ENCODE measurements at regions not wholly inside any gene's neighbourhood (a gene's known extent, or its start where the extent isn't known, plus 50 kb on each side); places are given as distances from the start of the nearest gene placed in this dataset.
"Not testable (repeated sequence)": the region's sequence is repeated elsewhere in the genome, so short reads cannot be mapped to it uniquely, and the experiment has no call there.

- CTCF ChIA-PET: no interaction called here
- no peaks in the 10 kb centered on the region for H3K27me3 Mint-ChIP-seq (ENCODE audit: unreplicated experiment)
- H3K36me3 Mint-ChIP-seq (ENCODE audit: insufficient read depth, unreplicated experiment): no peaks in the 10 kb centered on the region
- no peaks in the 10 kb centered on the region for H3K4me1 Mint-ChIP-seq (ENCODE audit: low read depth, unreplicated experiment)
- TF ChIP-seq, protein P1, sequence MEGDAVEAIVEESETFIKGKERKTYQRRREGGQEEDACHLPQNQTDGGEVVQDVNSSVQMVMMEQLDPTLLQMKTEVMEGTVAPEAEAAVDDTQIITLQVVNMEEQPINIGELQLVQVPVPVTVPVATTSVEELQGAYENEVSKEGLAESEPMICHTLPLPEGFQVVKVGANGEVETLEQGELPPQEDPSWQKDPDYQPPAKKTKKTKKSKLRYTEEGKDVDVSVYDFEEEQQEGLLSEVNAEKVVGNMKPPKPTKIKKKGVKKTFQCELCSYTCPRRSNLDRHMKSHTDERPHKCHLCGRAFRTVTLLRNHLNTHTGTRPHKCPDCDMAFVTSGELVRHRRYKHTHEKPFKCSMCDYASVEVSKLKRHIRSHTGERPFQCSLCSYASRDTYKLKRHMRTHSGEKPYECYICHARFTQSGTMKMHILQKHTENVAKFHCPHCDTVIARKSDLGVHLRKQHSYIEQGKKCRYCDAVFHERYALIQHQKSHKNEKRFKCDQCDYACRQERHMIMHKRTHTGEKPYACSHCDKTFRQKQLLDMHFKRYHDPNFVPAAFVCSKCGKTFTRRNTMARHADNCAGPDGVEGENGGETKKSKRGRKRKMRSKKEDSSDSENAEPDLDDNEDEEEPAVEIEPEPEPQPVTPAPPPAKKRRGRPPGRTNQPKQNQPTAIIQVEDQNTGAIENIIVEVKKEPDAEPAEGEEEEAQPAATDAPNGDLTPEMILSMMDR (IDR thresholded peaks at IDR 0.05; ENCODE audit: unreplicated experiment): no peak
- no TSS peak for BruUV-seq (replicated peaks)
- intact Hi-C loops (cut with micrococcal nuclease; ENCODE audit: unreplicated experiment): no loop called here
- H3K9me3 Mint-ChIP-seq (ENCODE audit: low read depth, unreplicated experiment): no peaks in the 10 kb centered on the region
- DNase-seq: no peak
- no peak overlapping the region for H3K4me3 Mint-ChIP-seq (ENCODE audit: low read depth, unreplicated experiment)
- no peak overlapping the region for H3K27ac Mint-ChIP-seq (ENCODE audit: unreplicated experiment)
Observed at GRCh38 chr5:92242170-92242569, 859.1 kb upstream of the ARRDC3 start.

- DNase-seq: no peak
- peaks cover 2% of the 10 kb centered on the region for H3K9me3 Mint-ChIP-seq (ENCODE audit: low read depth, unreplicated experiment)
- BruUV-seq (replicated peaks): no TSS peak
- no peaks in the 10 kb centered on the region for H3K27me3 Mint-ChIP-seq (ENCODE audit: unreplicated experiment)
- H3K4me3 Mint-ChIP-seq (ENCODE audit: low read depth, unreplicated experiment): no peak overlapping the region
- intact Hi-C loops (cut with micrococcal nuclease; ENCODE audit: unreplicated experiment): no loop called here
- CTCF ChIA-PET: no interaction called here
- no peaks in the 10 kb centered on the region for H3K36me3 Mint-ChIP-seq (ENCODE audit: insufficient read depth, unreplicated experiment)
- H3K4me1 Mint-ChIP-seq (ENCODE audit: low read depth, unreplicated experiment): no peaks in the 10 kb centered on the region
- H3K27ac Mint-ChIP-seq (ENCODE audit: unreplicated experiment): no peak overlapping the region
- TF ChIP-seq, protein P1 (IDR thresholded peaks at IDR 0.05; ENCODE audit: unreplicated experiment): no peak
Observed at GRCh38 chr5:92237896-92238295, 854.8 kb upstream of the ARRDC3 start.

DNA sequence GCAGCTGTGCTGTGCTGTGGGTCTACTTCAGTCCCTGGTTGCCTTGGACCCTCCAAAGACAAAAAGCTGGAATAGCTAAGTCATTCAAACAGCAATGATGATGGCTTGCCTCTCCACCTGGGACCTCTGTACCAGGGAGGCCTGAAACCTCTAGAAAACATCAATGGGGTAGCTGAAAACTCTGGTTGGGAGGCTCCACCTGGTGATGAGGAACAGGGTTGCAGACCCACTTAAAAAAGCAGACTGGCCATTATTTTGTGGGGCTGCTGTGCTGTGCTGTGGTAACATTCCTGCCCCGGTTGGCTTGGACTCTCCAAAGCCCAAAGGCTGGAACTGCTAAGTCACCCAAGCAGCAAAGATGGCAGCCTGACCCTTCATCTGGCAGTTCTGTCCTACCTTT is 839.3 kb upstream of the ARRDC3 start:
- TF ChIP-seq, protein P1 (IDR thresholded peaks at IDR 0.05; ENCODE audit: unreplicated experiment): no peak
- no peaks in the 10 kb centered on the region for H3K36me3 Mint-ChIP-seq (ENCODE audit: insufficient read depth, unreplicated experiment)
- no peaks in the 10 kb centered on the region for H3K27me3 Mint-ChIP-seq (ENCODE audit: unreplicated experiment)
- no peak overlapping the region for H3K4me3 Mint-ChIP-seq (ENCODE audit: low read depth, unreplicated experiment)
- peak; percentile 11 for DNase-seq
- CTCF ChIA-PET: interaction anchor here (0.5 to 1.5 kb wide), 2 partner anchors 31 to 581 kb away, joined by 4 to 9 read pairs; no protein-coding TSS in a partner anchor
- intact Hi-C loops (cut with micrococcal nuclease; ENCODE audit: unreplicated experiment): loop anchor here (2.0 to 5.0 kb wide), 2 partner anchors 294 to 580 kb away; no protein-coding TSS in a partner anchor
- peaks cover 10% of the 10 kb centered on the region for H3K9me3 Mint-ChIP-seq (ENCODE audit: low read depth, unreplicated experiment)
- no TSS peak for BruUV-seq (replicated peaks)
- no peak overlapping the region for H3K27ac Mint-ChIP-seq (ENCODE audit: unreplicated experiment)
- H3K4me1 Mint-ChIP-seq (ENCODE audit: low read depth, unreplicated experiment): no peaks in the 10 kb centered on the region

DNA sequence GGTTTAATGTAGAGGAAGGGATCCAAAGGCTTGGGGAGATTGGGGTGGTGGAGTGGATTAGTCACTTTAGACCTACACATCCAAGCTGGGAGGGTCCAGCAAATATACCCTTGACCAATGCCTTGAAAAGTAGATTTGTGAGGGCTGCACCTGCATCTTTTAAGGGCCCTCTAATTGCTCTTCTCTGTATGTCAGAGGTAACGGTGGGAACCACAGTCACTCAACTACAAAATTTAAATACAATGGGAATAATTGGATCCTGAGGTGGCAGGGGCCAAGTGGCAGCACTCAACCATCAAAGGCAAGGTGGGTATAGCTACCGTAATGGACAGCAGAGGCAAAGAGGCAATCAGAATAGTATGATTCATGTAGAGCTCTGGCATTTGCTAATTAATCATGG is 833.7 kb upstream of the ARRDC3 start:
- H3K36me3 Mint-ChIP-seq (ENCODE audit: insufficient read depth, unreplicated experiment); CTCF ChIA-PET; H3K27me3 Mint-ChIP-seq (ENCODE audit: unreplicated experiment); H3K4me1 Mint-ChIP-seq (ENCODE audit: low read depth, unreplicated experiment); H3K4me3 Mint-ChIP-seq (ENCODE audit: low read depth, unreplicated experiment); intact Hi-C loops (cut with micrococcal nuclease; ENCODE audit: unreplicated experiment); H3K9me3 Mint-ChIP-seq (ENCODE audit: low read depth, unreplicated experiment); H3K27ac Mint-ChIP-seq (ENCODE audit: unreplicated experiment); DNase-seq; BruUV-seq (replicated peaks): not testable (repeated sequence)

DNA sequence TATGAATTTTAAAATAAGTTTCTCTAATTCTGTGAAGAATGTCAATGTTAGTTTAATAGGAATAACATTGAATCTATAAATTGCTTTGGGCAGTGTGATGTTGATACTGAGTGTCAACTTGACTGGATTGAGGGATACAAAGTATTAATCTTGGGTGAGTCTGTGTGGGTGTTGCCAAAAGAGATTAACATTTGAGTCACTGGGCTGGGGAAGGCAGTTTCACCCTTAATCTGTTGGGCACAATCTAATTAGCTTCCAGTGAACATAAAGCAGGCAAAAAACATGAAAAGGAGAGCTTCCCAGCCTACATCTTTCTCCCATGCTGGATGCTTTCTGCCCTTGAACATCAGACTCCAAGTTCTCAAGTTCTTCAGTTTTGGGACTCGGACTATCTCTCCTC is 832.0 kb upstream of the ARRDC3 start:
- no TSS peak for BruUV-seq (replicated peaks)

More for the DNA sequence above, 832.0 kb upstream of the ARRDC3 start:
- no peaks in the 10 kb centered on the region for H3K4me1 Mint-ChIP-seq (ENCODE audit: low read depth, unreplicated experiment)
- no peak for DNase-seq
- no peak overlapping the region for H3K27ac Mint-ChIP-seq (ENCODE audit: unreplicated experiment)
- intact Hi-C loops (cut with micrococcal nuclease; ENCODE audit: unreplicated experiment): no loop called here
- H3K36me3 Mint-ChIP-seq (ENCODE audit: insufficient read depth, unreplicated experiment): no peaks in the 10 kb centered on the region
- CTCF ChIA-PET: no interaction called here
- H3K4me3 Mint-ChIP-seq (ENCODE audit: low read depth, unreplicated experiment): no peak overlapping the region
- H3K9me3 Mint-ChIP-seq (ENCODE audit: low read depth, unreplicated experiment): peaks cover 8% of the 10 kb centered on the region
- TF ChIP-seq, protein P1 (IDR thresholded peaks at IDR 0.05; ENCODE audit: unreplicated experiment): no peak
- H3K27me3 Mint-ChIP-seq (ENCODE audit: unreplicated experiment): no peaks in the 10 kb centered on the region
